HG03175 (cell line): ENCODE measurements at regions not wholly inside any gene's neighbourhood (a gene's known extent, or its start where the extent isn't known, plus 50 kb on each side); places are given as distances from the start of the nearest gene placed in this dataset.
"Not testable (repeated sequence)": the region's sequence is repeated elsewhere in the genome, so short reads cannot be mapped to it uniquely, and the experiment has no call there.

ENCODE experiments used
- ATAC-seq: cut with Tn5 transposase; IDR thresholded peaks from one replicate; pipeline ENCODE4 v1.9.1; 2021; ENCODE audit warnings: mild to moderate bottlenecking, moderate library complexity; ENCODE audit not compliant: unreplicated experiment

DNA sequence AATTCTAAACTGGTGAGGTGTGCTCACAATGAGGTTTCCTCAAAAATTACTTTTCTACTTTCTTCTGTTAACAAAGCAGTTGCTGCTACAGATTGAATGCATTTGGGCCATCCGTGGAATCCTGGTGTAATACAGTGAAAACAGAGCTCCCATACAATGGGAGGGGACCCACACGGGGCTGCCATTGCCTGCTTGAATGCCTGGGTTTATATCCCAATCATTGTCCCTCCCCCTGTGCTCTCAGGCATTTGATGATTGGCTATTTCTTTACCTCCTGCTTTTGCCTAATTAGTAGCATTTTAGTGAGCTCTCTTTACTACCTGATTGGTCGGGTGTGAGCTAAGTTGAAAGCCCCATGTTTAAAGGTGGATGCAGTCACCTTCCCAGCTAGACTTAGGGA lies 52.9 kb upstream of the CSF1 start:
- ATAC-seq, result not testable (repeated sequence)

GRCh38 chr1:109855986-109856385 lies 54.7 kb upstream of the CSF1 start:
- not testable (repeated sequence) for ATAC-seq

- ATAC-seq, result not testable (repeated sequence)
Measured at GRCh38 chr1:109853972-109854371, 56.7 kb upstream of the CSF1 start.

GRCh38 chr1:109852221-109853015 lies 58.2 kb upstream of the CSF1 start:
- ATAC-seq, result not testable (repeated sequence)

- no peak for ATAC-seq
Measured at GRCh38 chr1:109850827-109851226, 59.8 kb upstream of the CSF1 start.

GRCh38 chr1:109850194-109850593 lies 60.5 kb upstream of the CSF1 start:
- no peak for ATAC-seq

DNA sequence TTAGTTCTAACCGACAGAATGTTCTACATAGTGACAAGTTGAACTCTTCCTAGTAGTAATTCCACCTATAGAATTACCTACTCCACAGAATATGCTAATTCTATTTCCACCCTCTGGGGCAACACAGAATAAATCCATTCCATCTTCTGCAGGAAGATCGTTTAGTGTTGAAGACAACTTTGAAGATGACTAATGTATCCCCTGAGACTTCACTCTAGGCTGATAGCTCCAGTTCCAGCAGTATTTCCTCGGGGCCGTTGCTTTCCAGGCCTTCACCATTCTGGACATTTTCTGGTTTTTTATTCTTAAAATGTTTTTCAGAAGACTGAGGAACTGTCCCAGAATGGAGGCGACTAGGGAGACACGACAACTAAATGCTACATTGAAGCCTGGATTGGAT lies 61.0 kb upstream of the CSF1 start:
- ATAC-seq, result no peak

DNA sequence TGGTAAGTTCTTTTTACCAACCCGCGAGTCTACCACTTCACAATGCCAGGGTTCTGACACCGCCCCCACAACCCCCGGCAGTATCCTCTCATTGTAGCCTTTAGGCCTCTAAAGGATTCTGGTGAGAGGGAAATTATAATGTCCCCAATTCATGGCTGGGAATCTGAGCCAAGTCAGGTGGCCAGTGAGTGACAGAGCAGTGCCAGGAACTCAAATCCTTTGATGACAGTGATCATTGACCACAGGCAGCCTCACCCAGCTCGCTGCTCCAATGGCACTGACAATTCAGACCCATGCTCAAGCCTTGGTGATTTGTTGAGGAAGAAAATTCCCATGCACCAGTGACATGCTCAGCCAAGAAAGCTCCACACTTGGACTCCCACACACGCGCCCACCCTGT lies 63.4 kb upstream of the CSF1 start:
- ATAC-seq, result no peak

DNA sequence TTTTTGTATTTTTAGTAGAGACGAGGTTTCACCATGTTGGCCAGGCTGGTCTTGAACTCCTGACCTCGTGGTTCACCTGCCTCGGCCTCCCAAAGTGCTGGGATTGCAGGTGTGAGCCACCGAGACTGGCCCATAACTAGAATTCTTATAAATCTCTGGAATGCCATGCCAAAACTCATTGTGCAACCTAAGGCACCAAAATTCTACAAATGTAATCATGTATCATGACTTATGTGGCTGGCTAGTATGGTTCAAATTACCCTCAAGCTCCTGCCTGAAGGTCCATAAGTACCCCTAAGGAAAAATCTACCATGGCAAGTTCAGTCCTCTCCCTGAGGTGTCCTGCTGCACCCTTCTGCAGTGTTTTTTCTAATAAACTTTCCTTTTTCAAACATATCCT lies 63.8 kb upstream of the CSF1 start:
- no peak for ATAC-seq

DNA sequence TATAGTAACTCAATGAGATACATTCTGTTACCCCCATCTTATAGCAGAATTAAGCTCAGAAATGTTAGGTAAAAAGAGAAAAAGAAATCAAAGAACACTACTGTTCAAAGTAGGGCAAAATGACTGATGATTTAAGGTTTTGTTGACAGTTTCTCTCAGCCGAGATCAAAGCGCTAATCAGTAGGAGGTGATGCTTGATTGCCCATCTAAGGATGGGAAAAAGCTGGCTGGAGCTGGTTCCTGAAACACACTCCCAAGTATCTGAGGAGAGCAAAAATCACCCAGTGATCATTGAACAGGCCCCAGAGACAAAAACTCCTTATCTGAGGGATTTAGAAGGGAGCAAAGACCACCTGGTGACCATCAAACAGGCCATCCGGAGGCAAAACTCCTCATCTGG lies 64.5 kb upstream of the CSF1 start:
- no peak for ATAC-seq

- no peak for ATAC-seq
Measured at GRCh38 chr1:109845658-109846057, 65.0 kb upstream of the CSF1 start.

- no peak for ATAC-seq
Measured at GRCh38 chr1:109844609-109845008, 66.0 kb upstream of the CSF1 start.

DNA sequence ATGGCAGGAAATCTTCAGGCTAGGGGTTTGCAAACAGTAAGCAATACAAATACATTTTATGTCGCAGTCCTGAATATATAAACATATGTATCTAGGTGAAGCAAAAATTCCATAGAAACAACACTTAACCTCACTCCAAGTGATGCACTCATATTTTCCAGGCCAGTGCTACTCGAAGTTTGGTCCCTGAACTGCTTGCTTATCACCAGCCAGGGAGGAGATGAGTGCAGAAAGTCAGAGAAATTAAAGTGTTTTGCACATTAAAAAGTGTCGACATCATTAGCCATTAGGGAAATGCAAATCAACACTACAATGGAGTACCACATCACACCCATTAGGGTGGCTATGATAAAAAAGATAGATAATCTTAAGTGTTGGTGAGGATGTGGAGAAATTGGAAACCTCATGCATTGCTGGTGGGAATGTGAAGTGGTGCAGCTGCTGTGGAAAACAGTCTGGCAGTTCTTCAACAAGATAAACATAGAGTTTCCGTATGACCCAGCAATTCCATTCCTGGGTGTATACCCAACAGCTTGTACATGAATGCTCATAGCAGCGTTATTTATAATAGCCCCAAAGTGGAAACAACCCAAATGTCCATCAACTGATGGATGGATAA lies 70.5 kb upstream of the CSF1 start:
- no peak for ATAC-seq

DNA sequence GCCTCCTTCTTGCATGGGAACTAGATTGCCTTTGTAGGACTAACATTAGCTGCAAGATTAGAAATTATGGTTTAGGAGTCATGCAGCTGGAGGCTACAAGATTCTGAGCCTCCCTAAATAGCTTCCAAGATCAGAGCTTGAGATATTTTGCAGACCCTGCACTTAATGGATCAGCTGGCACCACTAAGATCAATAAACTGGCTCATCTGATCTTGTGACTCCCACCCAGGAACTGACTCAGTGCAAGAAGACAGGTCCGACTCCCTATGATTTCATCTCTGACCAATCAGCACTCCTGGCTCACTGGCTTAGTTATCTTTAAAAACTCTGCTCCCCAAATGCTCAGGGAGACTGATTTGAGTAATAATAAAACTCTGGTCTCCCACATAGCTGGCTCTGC lies 71.4 kb upstream of the CSF1 start:
- not testable (repeated sequence) for ATAC-seq

DNA sequence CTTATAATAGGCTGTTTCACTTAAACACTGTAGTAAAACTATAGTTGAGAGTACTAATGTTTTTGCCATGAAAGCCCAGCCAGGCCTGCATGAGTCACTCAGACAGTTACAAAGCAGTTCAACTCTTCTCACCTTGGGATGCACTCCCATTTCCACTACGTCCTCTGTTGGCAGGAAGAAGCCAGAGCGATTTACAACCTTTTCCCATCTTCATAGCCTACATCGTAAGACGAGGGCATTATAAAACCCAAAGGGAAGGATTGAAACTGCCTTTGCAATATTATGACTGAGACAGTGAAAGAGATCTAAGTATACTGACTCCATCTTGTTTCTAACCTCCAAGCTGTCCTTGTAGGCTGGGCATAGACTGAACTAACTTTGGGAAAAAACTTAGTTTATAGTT lies 71.8 kb upstream of the CSF1 start:
- ATAC-seq, result no peak

DNA sequence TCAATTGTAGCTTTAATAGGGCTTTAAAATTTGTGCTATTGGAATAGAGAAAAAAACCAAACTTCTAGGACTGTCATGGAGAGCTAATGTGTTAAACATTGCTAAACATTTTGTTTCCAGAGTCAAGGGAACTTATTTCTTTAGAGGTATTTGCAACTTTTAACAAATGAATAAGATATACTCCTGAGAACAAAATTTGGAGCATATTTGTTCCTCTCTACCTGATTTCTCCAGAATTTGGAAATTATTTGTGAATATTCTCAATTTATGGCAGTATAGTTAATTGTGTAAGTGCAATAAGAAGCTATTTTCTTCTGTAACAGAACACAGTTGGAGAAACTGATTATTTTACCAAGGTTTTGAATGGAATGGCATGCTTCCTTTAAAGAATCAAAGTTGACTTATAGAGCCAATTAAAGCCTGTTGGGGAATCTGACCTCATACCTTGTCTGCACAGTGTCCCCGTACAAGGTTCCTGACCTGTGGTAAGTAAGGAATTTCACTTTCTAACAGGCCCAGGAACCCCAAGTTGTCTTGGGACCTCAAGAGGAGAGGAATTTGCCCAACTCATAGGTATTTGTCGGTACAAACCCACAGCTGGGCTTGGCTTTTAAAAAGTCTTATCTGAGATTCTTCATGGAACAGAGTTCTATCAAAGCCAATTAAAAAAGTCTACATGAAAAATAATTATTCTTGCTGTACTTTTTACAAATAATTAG lies 72.6 kb upstream of the CSF1 start:
- no peak for ATAC-seq

DNA sequence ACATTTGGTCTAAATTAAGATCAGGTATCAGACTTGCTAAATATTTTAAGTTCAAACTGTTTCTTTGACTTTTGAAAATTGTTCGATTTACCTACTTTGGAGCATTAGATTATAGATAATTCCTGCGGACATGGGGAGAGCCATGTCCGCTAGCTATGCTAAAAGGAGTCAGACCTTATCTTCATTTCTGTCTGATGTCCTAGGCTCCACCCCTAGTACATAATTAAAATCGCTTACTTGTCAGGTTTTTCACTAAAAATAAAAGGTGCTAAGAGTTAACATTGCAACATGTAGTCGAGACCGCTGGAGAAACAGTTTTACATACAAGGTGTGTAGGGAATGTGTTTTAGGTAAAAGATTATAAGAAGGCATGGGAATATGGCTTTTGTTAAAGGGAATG lies 71.9 kb upstream of the EPS8L3 start:
- ATAC-seq, result not testable (repeated sequence)

DNA sequence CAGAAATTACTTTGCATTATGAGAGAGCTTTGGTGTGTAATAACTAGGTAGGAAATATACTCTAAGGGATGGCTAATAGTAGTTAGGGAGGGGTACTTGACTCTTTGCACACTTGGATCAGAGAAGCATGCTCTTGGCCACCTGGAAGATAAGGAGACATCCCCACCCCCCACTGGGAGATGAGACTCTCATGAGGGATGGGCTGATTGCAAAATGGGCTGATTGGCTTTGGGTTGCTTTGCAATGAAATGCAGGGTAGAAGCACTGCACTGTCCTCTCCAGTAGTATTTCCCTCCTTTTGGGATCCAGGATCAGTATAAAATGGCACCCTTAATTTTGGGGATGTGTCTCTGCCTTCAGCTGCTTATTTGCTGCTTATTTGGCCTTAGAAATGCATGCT lies 71.2 kb upstream of the EPS8L3 start:
- no peak for ATAC-seq

- no peak for ATAC-seq
Measured at GRCh38 chr1:109832945-109833344, 69.2 kb upstream of the EPS8L3 start.

DNA sequence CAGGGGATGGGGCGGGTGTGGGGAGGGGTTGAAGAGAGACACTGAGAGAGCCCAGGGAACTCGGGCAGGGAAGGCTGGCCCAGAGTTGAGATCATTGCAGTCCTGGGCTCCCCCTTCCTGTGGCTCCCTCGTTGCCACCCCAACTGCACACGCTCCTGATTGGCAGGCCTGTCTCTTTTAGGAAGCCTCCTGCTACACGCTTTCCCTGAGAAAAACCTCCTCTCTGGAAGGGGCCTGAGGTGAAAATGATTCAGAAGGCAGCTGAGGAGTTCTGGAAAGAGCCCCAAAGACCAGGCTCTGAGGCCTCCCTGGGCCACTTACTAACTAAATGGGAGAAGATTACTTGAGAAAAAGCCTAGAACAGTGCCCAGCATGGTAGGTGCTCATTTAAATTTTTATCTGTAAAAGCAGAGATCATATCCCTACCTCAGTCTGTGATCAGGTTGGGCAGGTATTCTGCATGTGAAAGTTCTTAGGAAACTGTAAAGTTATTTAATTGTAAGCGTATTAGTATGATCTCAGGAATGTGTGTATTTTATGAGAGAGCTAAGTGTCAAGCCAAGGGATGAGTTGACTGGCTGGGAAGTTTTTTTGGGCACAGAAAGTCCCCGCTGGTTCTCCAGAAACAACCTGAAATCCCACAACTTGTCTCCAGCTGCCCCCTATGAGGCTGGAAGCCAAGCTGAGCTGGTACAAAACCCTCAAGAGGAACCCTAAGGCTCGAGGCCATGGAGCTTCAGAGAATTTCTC lies 65.2 kb upstream of the EPS8L3 start:
- ATAC-seq, result no peak

- no peak for ATAC-seq
Measured at GRCh38 chr1:109827986-109828385, 64.3 kb upstream of the EPS8L3 start.
